Epidermal melanocyte (primary cell): ENCODE measurements at regions not wholly inside any gene's neighbourhood (a gene's known extent, or its start where the extent isn't known, plus 50 kb on each side); places are given as distances from the start of the nearest gene placed in this dataset.
"Not testable (repeated sequence)": the region's sequence is repeated elsewhere in the genome, so short reads cannot be mapped to it uniquely, and the experiment has no call there.

Source experiments
- DNase-seq: peaks from one replicate; pipeline ENCODE4 v3.0.0; 2011; ENCODE audit warnings: low spot score; ENCODE audit not compliant: insufficient read length

- not testable (repeated sequence) for DNase-seq
Measured at GRCh38 chr6:58351619-58352018, 1034.2 kb downstream of the PRIM2 start.

- DNase-seq: not testable (repeated sequence)
Measured at GRCh38 chr6:58358452-58358851, 1041.0 kb downstream of the PRIM2 start.

- not testable (repeated sequence) for DNase-seq
Measured at GRCh38 chr6:58365856-58366255, 1048.4 kb downstream of the PRIM2 start.

- not testable (repeated sequence) for DNase-seq
Measured at GRCh38 chr6:58406659-58407058, 1089.2 kb downstream of the PRIM2 start.

- DNase-seq: no peak
Measured at GRCh38 chr6:58419321-58419720, 1101.9 kb downstream of the PRIM2 start.
